ENCODE measurements at regions not wholly inside any gene's neighbourhood (a gene's known extent, or its start where the extent isn't known, plus 50 kb on each side); places are given as distances from the start of the nearest gene placed in this dataset.

GRCh38 chr12:23025372-23026016 is 400.5 kb downstream of the ETNK1 start:
- TF ChIP-seq, protein P1, sequence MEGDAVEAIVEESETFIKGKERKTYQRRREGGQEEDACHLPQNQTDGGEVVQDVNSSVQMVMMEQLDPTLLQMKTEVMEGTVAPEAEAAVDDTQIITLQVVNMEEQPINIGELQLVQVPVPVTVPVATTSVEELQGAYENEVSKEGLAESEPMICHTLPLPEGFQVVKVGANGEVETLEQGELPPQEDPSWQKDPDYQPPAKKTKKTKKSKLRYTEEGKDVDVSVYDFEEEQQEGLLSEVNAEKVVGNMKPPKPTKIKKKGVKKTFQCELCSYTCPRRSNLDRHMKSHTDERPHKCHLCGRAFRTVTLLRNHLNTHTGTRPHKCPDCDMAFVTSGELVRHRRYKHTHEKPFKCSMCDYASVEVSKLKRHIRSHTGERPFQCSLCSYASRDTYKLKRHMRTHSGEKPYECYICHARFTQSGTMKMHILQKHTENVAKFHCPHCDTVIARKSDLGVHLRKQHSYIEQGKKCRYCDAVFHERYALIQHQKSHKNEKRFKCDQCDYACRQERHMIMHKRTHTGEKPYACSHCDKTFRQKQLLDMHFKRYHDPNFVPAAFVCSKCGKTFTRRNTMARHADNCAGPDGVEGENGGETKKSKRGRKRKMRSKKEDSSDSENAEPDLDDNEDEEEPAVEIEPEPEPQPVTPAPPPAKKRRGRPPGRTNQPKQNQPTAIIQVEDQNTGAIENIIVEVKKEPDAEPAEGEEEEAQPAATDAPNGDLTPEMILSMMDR (IDR thresholded peaks at IDR 0.05; ENCODE audit: insufficient read depth, low read length), result no peak
- H3K4me3 ChIP-seq (ENCODE audit: low read depth, low read length), result no peak overlapping the region
- no peak for DNase-seq (ENCODE audit: low read depth)

GRCh38 chr12:23028158-23028802 is 403.3 kb downstream of the ETNK1 start:
- DNase-seq (ENCODE audit: low read depth), result no peak
- H3K4me3 ChIP-seq (ENCODE audit: low read depth, low read length), result no peak overlapping the region
- TF ChIP-seq, protein P1 (IDR thresholded peaks at IDR 0.05; ENCODE audit: insufficient read depth, low read length), result no peak

DNA sequence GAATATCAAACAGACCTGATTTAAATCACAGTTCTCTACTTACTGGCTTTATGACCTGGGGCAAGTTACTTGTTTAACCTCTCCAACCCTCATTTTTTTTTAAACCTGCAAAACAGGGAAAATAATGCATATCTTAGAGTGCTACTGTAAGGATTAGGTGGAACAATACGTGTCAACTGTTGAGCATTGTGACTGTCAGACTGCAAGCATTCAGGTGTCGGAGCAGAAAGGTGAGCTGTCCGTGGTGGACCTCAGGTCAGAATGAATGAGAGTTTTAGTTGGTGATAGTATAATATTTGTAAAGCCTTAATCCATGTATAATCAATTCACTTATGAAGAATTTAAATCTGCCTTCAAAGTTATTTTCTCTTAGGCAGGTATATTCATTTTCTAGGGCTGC is 404.2 kb downstream of the ETNK1 start:
- TF ChIP-seq, protein P1 (IDR thresholded peaks at IDR 0.05; ENCODE audit: insufficient read depth, low read length), result no peak
- H3K4me3 ChIP-seq (ENCODE audit: low read depth, low read length), result no peak overlapping the region
- DNase-seq (ENCODE audit: low read depth), result no peak

DNA sequence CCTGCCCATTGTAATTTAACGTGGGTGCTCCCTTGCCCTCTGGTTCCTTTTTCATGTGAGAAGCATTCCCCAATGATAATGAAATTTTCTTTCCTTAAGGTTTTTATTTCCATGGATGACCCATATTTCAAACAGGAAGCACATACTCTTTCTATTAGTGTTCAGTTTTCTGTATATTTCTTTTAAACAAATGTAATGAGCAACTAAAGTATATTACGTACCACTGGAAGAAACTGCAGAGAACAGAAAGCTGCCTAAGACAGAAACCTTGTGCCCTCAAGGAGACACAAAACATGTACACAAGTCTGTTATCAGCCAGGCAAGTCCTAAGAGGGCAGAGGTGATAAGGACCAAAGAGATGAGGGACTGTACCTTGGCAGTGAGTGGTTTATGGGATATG is 414.9 kb downstream of the ETNK1 start:
- no peak overlapping the region for H3K4me3 ChIP-seq (ENCODE audit: low read depth, low read length)
- TF ChIP-seq, protein P1 (IDR thresholded peaks at IDR 0.05; ENCODE audit: insufficient read depth, low read length), result no peak
- no peak for DNase-seq (ENCODE audit: low read depth)

DNA sequence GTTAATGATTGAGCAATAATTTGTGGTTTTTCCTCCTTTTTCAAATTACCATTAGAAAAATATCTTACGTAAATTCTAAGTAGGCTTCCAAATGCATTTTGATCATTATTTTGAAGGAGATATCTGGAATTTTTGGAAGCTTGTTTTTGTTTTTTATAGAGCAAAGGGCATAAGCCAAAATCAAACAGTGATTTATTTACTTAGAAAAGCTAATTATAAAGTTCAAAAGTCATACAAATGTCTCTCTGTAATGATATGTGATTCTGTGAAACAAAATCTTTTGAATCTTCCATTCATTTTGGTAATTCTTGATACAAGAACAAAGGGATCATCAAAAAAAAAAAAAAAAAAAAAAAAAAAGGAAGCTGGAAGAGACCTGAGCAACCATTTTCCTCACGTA is 416.8 kb downstream of the ETNK1 start:
- H3K4me3 ChIP-seq (ENCODE audit: low read depth, low read length), result no peak overlapping the region
- no peak for DNase-seq (ENCODE audit: low read depth)
- TF ChIP-seq, protein P1 (IDR thresholded peaks at IDR 0.05; ENCODE audit: insufficient read depth, low read length), result no peak

- TF ChIP-seq, protein P1 (IDR thresholded peaks at IDR 0.05; ENCODE audit: insufficient read depth, low read length), result no peak
- DNase-seq (ENCODE audit: low read depth), result no peak
- H3K4me3 ChIP-seq (ENCODE audit: low read depth, low read length), result no peak overlapping the region
Measured at GRCh38 chr12:23043646-23044045, 418.7 kb downstream of the ETNK1 start.

All from fibroblast of the aortic adventitia (primary cell).